Thoracic aorta (tissue), 2 donors: ENCODE measurements at regions not wholly inside any gene's neighbourhood (a gene's known extent, or its start where the extent isn't known, plus 50 kb on each side); places are given as distances from the start of the nearest gene placed in this dataset.
"Not testable (repeated sequence)": the region's sequence is repeated elsewhere in the genome, so short reads cannot be mapped to it uniquely, and the experiment has no call there.

Source experiments
- ATAC-seq: fragments of 150-250 bp; one replicate; pipeline ENCODE4 v1.8.0; 2017; ENCODE audit warnings: low read depth; ENCODE audit not compliant: insufficient number of reproducible peaks, low FRiP score
- DNase-seq: peaks from one replicate; pipeline ENCODE4 v3.0.0-alpha.2; 2020; ENCODE audit warnings: low spot score
- H3K27ac ChIP-seq, 2 donors: fragments of 200-600 bp; sonication (generic); 1 replicate in 1 of 2; 2 replicates in 1 of 2; pipeline ENCODE4 v1.5.1; 2016; ENCODE audit warnings: mild to moderate bottlenecking in 2 of 2, moderate library complexity in 2 of 2
- H3K27me3 ChIP-seq: fragments of 200-600 bp; sonication (generic); replicated peaks from 2 replicates; pipeline ENCODE4 v1.6.0; 2016; ENCODE audit warnings: mild to moderate bottlenecking; ENCODE audit not compliant: insufficient read depth
- H3K36me3 ChIP-seq: fragments of 200-600 bp; sonication (generic); one replicate; pipeline ENCODE4 v1.5.1; 2016
- H3K4me1 ChIP-seq, 2 donors: fragments of 200-600 bp; sonication (generic); 1 replicate in 1 of 2; 2 replicates in 1 of 2; pipeline versions ENCODE4 v1.5.1 to v1.6.0; 2016; ENCODE audit warnings: low read depth in 2 of 2, mild to moderate bottlenecking in 1 of 2; ENCODE audit not compliant: control insufficient read depth in 1 of 2
- H3K4me3 ChIP-seq: fragments of 200-600 bp; sonication (generic); 2 replicates; pipeline ENCODE4 v1.5.1; 2016; ENCODE audit warnings: mild to moderate bottlenecking
- H3K9me3 ChIP-seq: fragments of 200-600 bp; sonication (generic); 2 replicates; pipeline ENCODE4 v1.5.1; 2016
- CTCF ChIP-seq: fragments of 200-600 bp; sonication (generic); IDR thresholded peaks from one replicate; pipeline ENCODE4 v1.5.1; 2019; ENCODE audit warnings: antibody characterized with exemption

DNA sequence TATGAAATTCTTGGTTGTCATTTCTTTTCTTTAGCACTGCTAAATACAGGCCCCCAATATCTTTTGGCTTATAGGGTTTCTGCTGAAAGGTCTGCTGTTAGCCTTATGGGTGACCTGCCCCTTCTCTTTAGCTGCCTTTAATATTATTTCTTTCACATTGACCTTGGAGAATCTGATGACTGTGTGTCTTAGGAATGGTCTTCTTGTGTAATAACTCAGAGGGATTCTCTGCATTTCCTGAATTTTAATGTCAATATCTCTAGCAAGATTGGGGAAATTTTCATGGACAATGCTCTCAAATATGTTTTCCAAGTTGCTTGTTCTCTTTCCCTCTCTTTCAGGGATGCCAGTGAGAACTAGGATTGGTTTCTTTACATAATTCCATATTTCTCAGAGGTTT lies 292.4 kb downstream of the SLC7A11 start:
- TF ChIP-seq CTCF, result no peak
- no peak overlapping the region for H3K27ac ChIP-seq
- no peaks in the 10 kb centered on the region for H3K36me3 ChIP-seq
- ATAC-seq (no peak), DNase-seq (no peak)
- H3K9me3 ChIP-seq, result no peaks in the 10 kb centered on the region
- H3K27me3 ChIP-seq, result peaks cover 5% of the 10 kb centered on the region
- H3K4me3 ChIP-seq, result no peak overlapping the region
- H3K4me1 ChIP-seq, result no peaks in the 10 kb centered on the region

DNA sequence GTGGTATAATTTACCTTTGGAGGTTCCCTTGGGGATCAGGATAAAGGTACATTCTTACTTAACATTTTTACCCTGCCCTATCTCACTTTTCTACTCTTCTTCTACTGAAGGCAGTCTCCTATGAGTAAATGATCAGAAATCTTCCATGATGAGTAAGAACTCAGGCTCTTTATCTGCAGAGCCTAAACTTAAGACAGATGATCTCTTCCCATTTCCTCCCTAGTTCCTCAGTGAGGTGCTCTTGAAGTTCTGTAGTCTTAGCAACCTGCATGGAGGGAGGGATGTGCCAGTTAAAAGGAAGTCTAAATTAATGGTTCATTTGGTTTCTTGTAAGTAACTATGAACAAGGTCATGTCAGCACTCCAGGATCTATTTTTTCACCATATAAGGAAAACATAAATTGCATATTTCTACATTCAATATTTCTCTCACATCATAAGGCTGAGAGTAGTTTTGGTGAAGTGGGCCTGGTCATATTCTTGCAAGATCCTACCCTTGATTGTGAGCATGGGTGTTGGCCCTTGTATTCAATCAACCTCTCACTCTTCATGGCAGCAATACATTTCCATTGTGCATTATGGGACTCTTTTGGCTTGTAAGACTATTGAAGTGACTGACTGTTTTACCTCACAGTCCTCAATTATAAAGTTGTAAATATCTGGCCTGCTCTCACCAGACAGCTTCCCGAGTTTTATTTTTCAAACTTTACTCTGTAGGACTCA lies 295.5 kb downstream of the SLC7A11 start:
- Histone ChIP-seq H3K36me3 (no peaks in the 10 kb centered on the region), H3K27ac (no peak overlapping the region), H3K4me3 (no peak overlapping the region), H3K27me3 (no peaks in the 10 kb centered on the region), H3K4me1 (no peaks in the 10 kb centered on the region), H3K9me3 (no peaks in the 10 kb centered on the region)
- TF ChIP-seq CTCF, result no peak
- ATAC-seq, result no peak
- DNase-seq, result no peak

GRCh38 chr4:137942815-137943214 lies 299.3 kb downstream of the SLC7A11 start:
- ATAC-seq, DNase-seq, H3K27me3 ChIP-seq, H3K36me3 ChIP-seq, H3K4me3 ChIP-seq, H3K4me1 ChIP-seq, H3K9me3 ChIP-seq, H3K27ac ChIP-seq: not testable (repeated sequence)

DNA sequence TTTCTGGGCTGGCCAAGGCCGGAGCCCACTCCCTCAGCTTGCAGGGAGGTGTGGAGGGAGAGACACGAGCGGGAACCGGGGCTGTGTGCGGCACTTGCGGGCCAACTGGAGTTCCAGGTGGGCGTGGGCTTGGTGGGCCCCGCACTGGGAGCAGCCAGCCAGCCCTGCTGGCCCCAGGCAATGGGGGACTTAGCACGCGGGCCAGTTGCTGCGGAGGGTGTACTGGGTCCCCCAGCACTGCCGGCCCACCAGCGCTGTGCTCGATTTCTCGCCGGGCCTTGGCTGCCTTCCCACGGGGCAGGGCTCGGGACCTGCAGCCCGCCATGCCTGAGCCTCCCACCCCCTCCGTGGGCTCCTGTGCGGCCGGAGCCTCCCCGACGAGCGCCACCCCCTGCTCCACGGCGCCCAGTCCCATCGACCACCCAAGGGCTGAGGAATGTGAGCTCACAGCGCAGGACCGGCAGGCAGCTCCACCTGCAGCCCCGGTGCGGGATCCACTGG lies 300.1 kb downstream of the SLC7A11 start:
- H3K27ac ChIP-seq, H3K36me3 ChIP-seq, H3K9me3 ChIP-seq, H3K4me1 ChIP-seq, ATAC-seq, H3K27me3 ChIP-seq, DNase-seq, H3K4me3 ChIP-seq: not testable (repeated sequence)

GRCh38 chr4:137934911-137935310 lies 307.2 kb downstream of the SLC7A11 start:
- H3K9me3 ChIP-seq, result peaks cover 2% of the 10 kb centered on the region
- H3K36me3 ChIP-seq, result no peaks in the 10 kb centered on the region
- no peaks in the 10 kb centered on the region for H3K4me1 ChIP-seq
- DNase-seq, result no peak
- no peak overlapping the region for H3K4me3 ChIP-seq
- H3K27me3 ChIP-seq, result no peaks in the 10 kb centered on the region
- TF ChIP-seq CTCF, result no peak
- H3K27ac ChIP-seq, result no peak overlapping the region
- no peak for ATAC-seq

GRCh38 chr4:137934046-137934445 lies 308.1 kb downstream of the SLC7A11 start:
- TF ChIP-seq CTCF, result no peak

More at GRCh38 chr4:137934046-137934445, 308.1 kb downstream of the SLC7A11 start:
- H3K9me3 ChIP-seq, result no peaks in the 10 kb centered on the region
- H3K4me1 ChIP-seq, result no peaks in the 10 kb centered on the region
- H3K27ac ChIP-seq, result no peak overlapping the region
- H3K27me3 ChIP-seq, result no peaks in the 10 kb centered on the region
- ATAC-seq (no peak), DNase-seq (no peak)
- no peaks in the 10 kb centered on the region for H3K36me3 ChIP-seq
- no peak overlapping the region for H3K4me3 ChIP-seq
